Stomach (tissue), 8 donors: ENCODE measurements at regions not wholly inside any gene's neighbourhood (a gene's known extent, or its start where the extent isn't known, plus 50 kb on each side); places are given as distances from the start of the nearest gene placed in this dataset.

Source experiments
- DNase-seq, 2 donors: peaks; one replicate each; pipeline versions ENCODE4 v3.0.0 to v3.0.0-alpha.2; 2013 to 2019
- H3K27ac ChIP-seq, 5 donors: fragments of 200-600 bp in 4 of 5; sonication (generic) in 4 of 5; one replicate each; pipeline ENCODE4 v1.5.1; 2013 to 2019; ENCODE audit warnings: mild to moderate bottlenecking in 1 of 5, moderate library complexity in 1 of 5
- H3K27me3 ChIP-seq, 3 donors: fragments of 200-600 bp; sonication (generic); one replicate each; pipeline ENCODE4 v1.5.1; 2017 to 2019; ENCODE audit warnings: mixed run types in 1 of 3
- H3K36me3 ChIP-seq, 4 donors: fragments of 200-600 bp; sonication (generic); 1 replicate in 3 of 4; 2 replicates in 1 of 4; pipeline ENCODE4 v1.5.1; 2016 to 2019
- H3K4me1 ChIP-seq, 4 donors: fragments of 200-600 bp; sonication (generic); one replicate each; pipeline ENCODE4 v1.5.1; 2016 to 2019
- H3K4me3 ChIP-seq, 4 donors: fragments of 200-600 bp; sonication (generic) in 3 of 4; one replicate each; pipeline ENCODE4 v1.5.1; 2016 to 2019; ENCODE audit warnings: mild to moderate bottlenecking in 1 of 4
- H3K9me3 ChIP-seq, 4 donors: fragments of 200-600 bp; sonication (generic); one replicate each; pipeline ENCODE4 v1.5.1; 2016 to 2019
- CTCF ChIP-seq, 7 experiments: fragments of 450-650 bp in 4 of 7; fragments of 200-600 bp in 3 of 7; sonication (generic) in 3 of 7; IDR thresholded peaks; one replicate each; pipeline ENCODE4 v1.5.1; 2016 to 2019; ENCODE audit warnings: antibody characterized with exemption in 7 of 7, control low read depth in 2 of 7, mild to moderate bottlenecking in 1 of 7
- EP300 ChIP-seq: sonication (generic); formaldehyde crosslinking; IDR thresholded peaks from one replicate; pipeline ENCODE4 v1.6.1; 2017; ENCODE audit warnings: antibody characterized with exemption
- POLR2A ChIP-seq, 4 donors: fragments of 450-650 bp; IDR thresholded peaks; one replicate each; pipeline ENCODE4 v1.6.1; 2016; ENCODE audit warnings: antibody characterized with exemption in 4 of 4, control low read depth in 2 of 4, mild to moderate bottlenecking in 1 of 4, moderate library complexity in 1 of 4
- POLR2AphosphoS5 ChIP-seq, 3 donors: sonication (generic); formaldehyde crosslinking; IDR thresholded peaks; one replicate each; pipeline ENCODE4 v1.6.1; 2016; ENCODE audit warnings: antibody characterized with exemption in 3 of 3
- WGBS, 5 donors: extraction: QIAGEN DNeasy Blood & Tissue Kit in 3 of 5; methylation state at CpG; one replicate each; pipeline versions ENCODE4 v1.1.5 to v1.1.7; 2013 to 2018; 5-methylcytosine and 5-hydroxymethylcytosine counted together
- intact Hi-C: fragments of 100-400 bp; cut with DNase I; formaldehyde crosslinking; loops from one replicate; pipeline ENCODE4 v1.15.1; 2023; ENCODE audit warnings: low total_unique reads
- donor health status: healthy with polysubstance abuse.
- donor health status: Bipolar disorder and iron deficiency.
- donor health status: healthy.

DNA sequence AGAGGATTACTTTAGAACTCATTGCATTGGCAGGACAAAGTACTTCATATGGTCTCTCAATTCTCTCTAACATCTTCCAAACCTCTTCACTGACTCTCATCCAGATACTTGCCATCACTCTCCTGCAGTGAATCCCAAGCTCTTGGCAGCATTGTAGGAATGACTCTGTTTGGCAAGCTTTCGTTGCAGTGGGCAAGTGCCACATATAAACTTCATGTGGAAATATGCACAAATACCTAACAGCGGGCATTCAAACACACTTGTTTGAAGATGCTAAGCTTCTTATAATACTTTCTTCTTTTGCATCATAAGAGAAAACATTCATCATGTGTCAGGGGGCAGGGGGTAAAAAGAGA is 86.2 kb upstream of the F13A1 start:
- H3K27me3 ChIP-seq, result no peaks in the 10 kb centered on the region
- TF ChIP-seq POLR2A (IDR thresholded peaks at IDR 0.05) (no peak), CTCF (IDR thresholded peaks at IDR 0.05) (no peak), EP300 (no peak), POLR2AphosphoS5 (IDR thresholded peaks at IDR 0.05) (no peak)
- no peak overlapping the region for H3K27ac ChIP-seq
- intact Hi-C loops, result no loop called here
- no peak overlapping the region for H3K4me3 ChIP-seq
- 41 to 47% (median 43%) methylated on average over 2 of the region's 2 CpGs for WGBS, 5 donors
- DNase-seq, result no peak
- H3K36me3 ChIP-seq, result no peaks in the 10 kb centered on the region
- H3K4me1 ChIP-seq, result peaks cover 0 to 7% (median 0%) of the 10 kb centered on the region in 4 donors
- H3K9me3 ChIP-seq, result no peaks in the 10 kb centered on the region

DNA sequence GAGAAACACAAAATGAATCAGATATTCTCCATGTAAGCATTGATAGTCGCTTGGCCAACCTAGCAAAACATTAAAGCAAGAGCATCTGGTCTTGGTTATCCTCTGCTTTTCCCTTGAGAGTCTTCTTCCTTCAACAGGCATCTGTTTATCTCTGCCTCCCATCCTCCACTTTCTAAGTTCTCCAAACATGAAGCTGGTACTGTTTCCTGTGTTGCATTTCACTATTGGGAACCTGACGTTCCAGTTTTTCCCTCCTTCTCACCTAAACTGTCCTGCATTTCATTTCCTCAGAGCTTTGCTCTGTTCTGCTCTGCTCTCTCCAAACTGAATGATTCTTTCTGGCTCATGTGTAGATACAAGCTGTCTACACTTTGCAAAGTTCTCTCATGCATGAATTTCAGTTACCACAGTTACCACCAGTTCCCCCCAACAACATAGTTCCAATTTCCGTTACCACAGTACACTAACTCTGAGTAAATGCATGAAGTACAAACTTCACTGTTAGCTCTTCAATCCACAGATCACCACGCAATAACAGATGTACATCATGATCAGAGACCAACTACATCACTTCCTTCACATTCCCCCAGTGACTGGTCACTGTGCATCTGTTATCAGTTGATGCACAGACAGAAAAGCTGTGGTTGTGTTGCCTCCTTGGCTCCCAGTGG is 86.7 kb upstream of the F13A1 start:
- Histone ChIP-seq H3K27ac (no peak overlapping the region), H3K27me3 (no peaks in the 10 kb centered on the region), H3K4me3 (no peak overlapping the region), H3K36me3 (no peaks in the 10 kb centered on the region), H3K4me1 (peaks cover 0 to 7% (median 0%) of the 10 kb centered on the region in 4 donors), H3K9me3 (no peaks in the 10 kb centered on the region)
- intact Hi-C loops, result no loop called here
- WGBS, 5 donors, result 50 to 63% (median 56%) methylated on average over 4 of the region's 4 CpGs
- DNase-seq, result peak in 1 of 2 donors; percentile 28
- TF ChIP-seq CTCF (IDR thresholded peaks at IDR 0.05), result no peak
- no peak for TF ChIP-seq POLR2AphosphoS5 (IDR thresholded peaks at IDR 0.05)
- TF ChIP-seq POLR2A (IDR thresholded peaks at IDR 0.05), result no peak
- TF ChIP-seq EP300, result no peak

GRCh38 chr6:6409397-6410030 is 89.1 kb upstream of the F13A1 start:
- WGBS, 5 donors, result 48 to 84% (median 73%) methylated on average over 7 of the region's 7 CpGs
- peaks cover 0 to 7% (median 0%) of the 10 kb centered on the region in 4 donors for H3K4me1 ChIP-seq
- H3K27ac ChIP-seq, result no peak overlapping the region
- no peaks in the 10 kb centered on the region for H3K36me3 ChIP-seq
- no peaks in the 10 kb centered on the region for H3K9me3 ChIP-seq
- intact Hi-C loops, result no loop called here
- H3K4me3 ChIP-seq, result no peak overlapping the region
- no peak for TF ChIP-seq CTCF (IDR thresholded peaks at IDR 0.05)
- TF ChIP-seq POLR2A (IDR thresholded peaks at IDR 0.05), result no peak
- TF ChIP-seq EP300, result no peak
- no peak for TF ChIP-seq POLR2AphosphoS5 (IDR thresholded peaks at IDR 0.05)
- no peaks in the 10 kb centered on the region for H3K27me3 ChIP-seq
- no peak for DNase-seq

GRCh38 chr6:6411115-6411514 is 90.7 kb upstream of the F13A1 start:
- TF ChIP-seq POLR2AphosphoS5 (IDR thresholded peaks at IDR 0.05) (no peak), CTCF (IDR thresholded peaks at IDR 0.05) (no peak), EP300 (no peak), POLR2A (IDR thresholded peaks at IDR 0.05) (no peak)
- H3K4me1 ChIP-seq, result peaks cover 0 to 7% (median 0%) of the 10 kb centered on the region in 4 donors
- no peak for DNase-seq
- intact Hi-C loops, result no loop called here
- no peaks in the 10 kb centered on the region for H3K36me3 ChIP-seq
- H3K4me3 ChIP-seq, result no peak overlapping the region
- H3K27me3 ChIP-seq, result no peaks in the 10 kb centered on the region
- no peak overlapping the region for H3K27ac ChIP-seq
- H3K9me3 ChIP-seq, result no peaks in the 10 kb centered on the region
